WTC11 (cell line): ENCODE measurements at regions not wholly inside any gene's neighbourhood (a gene's known extent, or its start where the extent isn't known, plus 50 kb on each side); places are given as distances from the start of the nearest gene placed in this dataset.

Experiments used
- AR ChIP-seq: fragments of 250-450 bp; sonication (Bioruptor Pico); IDR thresholded peaks from 2 replicates; pipeline ENCODE4 v1.9.0; 2021; ENCODE audit warnings: mild to moderate bottlenecking
- CDX4 ChIP-seq: fragments of 250-450 bp; sonication (Bioruptor Pico); IDR thresholded peaks from 2 replicates; pipeline ENCODE4 v1.9.0; 2021; ENCODE audit warnings: moderate library complexity, mild to moderate bottlenecking, inconsistent platforms, borderline replicate concordance
- CTCF ChIP-seq: fragments of 200-600 bp; IDR thresholded peaks from 2 replicates; pipeline ENCODE4 v1.8.0; 2022; ENCODE audit warnings: antibody characterized with exemption
- ETV6 ChIP-seq: sonication (generic); formaldehyde crosslinking; IDR thresholded peaks from 2 replicates; pipeline ENCODE4 v1.8.1; 2022; ENCODE audit warnings: mild to moderate bottlenecking, missing genetic modification reagents
- FOXK1 ChIP-seq: sonication (generic); formaldehyde crosslinking; IDR thresholded peaks from 2 replicates; pipeline ENCODE4 v1.8.0; 2022; ENCODE audit warnings: mild to moderate bottlenecking, moderate library complexity, missing genetic modification reagents
- FOXP4 ChIP-seq: sonication (generic); formaldehyde crosslinking; IDR thresholded peaks from 2 replicates; pipeline ENCODE4 v1.8.0; 2022; ENCODE audit warnings: mild to moderate bottlenecking, missing genetic modification reagents
- GABPB1 ChIP-seq: sonication (generic); formaldehyde crosslinking; IDR thresholded peaks from 2 replicates; pipeline ENCODE4 v1.8.1; 2023; ENCODE audit warnings: mild to moderate bottlenecking, missing genetic modification reagents
- JUN ChIP-seq: sonication (generic); formaldehyde crosslinking; IDR thresholded peaks from 2 replicates; pipeline ENCODE4 v1.8.0; 2023; ENCODE audit warnings: mild to moderate bottlenecking, missing genetic modification reagents
- KAT7 ChIP-seq: sonication (generic); formaldehyde crosslinking; IDR thresholded peaks from 2 replicates; pipeline ENCODE4 v1.8.1; 2023; ENCODE audit warnings: missing genetic modification reagents, mild to moderate bottlenecking, borderline replicate concordance
- OVOL2 ChIP-seq: fragments of 250-450 bp; sonication (Bioruptor Pico); IDR thresholded peaks from 2 replicates; pipeline ENCODE4 v1.9.0; 2021; ENCODE audit warnings: mild to moderate bottlenecking, borderline replicate concordance
- PRDM15 ChIP-seq: sonication (generic); formaldehyde crosslinking; IDR thresholded peaks from 2 replicates; pipeline ENCODE4 v1.8.0; 2022; ENCODE audit warnings: missing genetic modification reagents
- SP1 ChIP-seq: sonication (generic); formaldehyde crosslinking; conservative IDR thresholded peaks from 2 replicates; pipeline ENCODE4 v1.8.1; 2022; ENCODE audit warnings: missing genetic modification reagents

- TF ChIP-seq CDX4 (CRISPR knock-in tag) (no peak), FOXP4 (CRISPR knock-in tag) (no peak), ETV6 (no peak), SP1 (no peak), AR (CRISPR knock-in tag) (no peak), CTCF (no peak), GABPB1 (CRISPR knock-in tag) (no peak), OVOL2 (no peak), PRDM15 (CRISPR knock-in tag) (no peak), JUN (no peak), FOXK1 (CRISPR knock-in tag) (no peak), KAT7 (CRISPR knock-in tag) (no peak)
Measured at GRCh38 chr11:15576769-15577168, 462.0 kb downstream of the INSC start.
